ENCODE measurements at regions not wholly inside any gene's neighbourhood (a gene's known extent, or its start where the extent isn't known, plus 50 kb on each side); places are given as distances from the start of the nearest gene placed in this dataset.

- no peak for TF ChIP-seq POLR2AphosphoS5 (IDR thresholded peaks at IDR 0.05)
- TF ChIP-seq CTCF (IDR thresholded peaks at IDR 0.05): no peak
Measured at GRCh38 chr4:125765941-125766340, 451.2 kb downstream of the FAT4 start.
